ENCODE measurements at regions not wholly inside any gene's neighbourhood (a gene's known extent, or its start where the extent isn't known, plus 50 kb on each side); places are given as distances from the start of the nearest gene placed in this dataset.
"Not testable (repeated sequence)": the region's sequence is repeated elsewhere in the genome, so short reads cannot be mapped to it uniquely, and the experiment has no call there.

- CTCF ChIA-PET = interaction anchor here (1.2 kb wide), 1 partner anchor 27 kb away, joined by 3 read pairs; no protein-coding TSS in a partner anchor
- POLR2A ChIA-PET = no interaction called here
- TF ChIP-seq, protein P1, sequence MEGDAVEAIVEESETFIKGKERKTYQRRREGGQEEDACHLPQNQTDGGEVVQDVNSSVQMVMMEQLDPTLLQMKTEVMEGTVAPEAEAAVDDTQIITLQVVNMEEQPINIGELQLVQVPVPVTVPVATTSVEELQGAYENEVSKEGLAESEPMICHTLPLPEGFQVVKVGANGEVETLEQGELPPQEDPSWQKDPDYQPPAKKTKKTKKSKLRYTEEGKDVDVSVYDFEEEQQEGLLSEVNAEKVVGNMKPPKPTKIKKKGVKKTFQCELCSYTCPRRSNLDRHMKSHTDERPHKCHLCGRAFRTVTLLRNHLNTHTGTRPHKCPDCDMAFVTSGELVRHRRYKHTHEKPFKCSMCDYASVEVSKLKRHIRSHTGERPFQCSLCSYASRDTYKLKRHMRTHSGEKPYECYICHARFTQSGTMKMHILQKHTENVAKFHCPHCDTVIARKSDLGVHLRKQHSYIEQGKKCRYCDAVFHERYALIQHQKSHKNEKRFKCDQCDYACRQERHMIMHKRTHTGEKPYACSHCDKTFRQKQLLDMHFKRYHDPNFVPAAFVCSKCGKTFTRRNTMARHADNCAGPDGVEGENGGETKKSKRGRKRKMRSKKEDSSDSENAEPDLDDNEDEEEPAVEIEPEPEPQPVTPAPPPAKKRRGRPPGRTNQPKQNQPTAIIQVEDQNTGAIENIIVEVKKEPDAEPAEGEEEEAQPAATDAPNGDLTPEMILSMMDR (IDR thresholded peaks at IDR 0.05; ENCODE audit: control extremely low read depth, extremely low read depth, low read depth, missing control alignments) = no peak
- DNase-seq (ENCODE audit: extremely low spot score) = no peak
Observed at GRCh38 chr14:39673270-39673711, 241.1 kb upstream of the FBXO33 start.

DNA sequence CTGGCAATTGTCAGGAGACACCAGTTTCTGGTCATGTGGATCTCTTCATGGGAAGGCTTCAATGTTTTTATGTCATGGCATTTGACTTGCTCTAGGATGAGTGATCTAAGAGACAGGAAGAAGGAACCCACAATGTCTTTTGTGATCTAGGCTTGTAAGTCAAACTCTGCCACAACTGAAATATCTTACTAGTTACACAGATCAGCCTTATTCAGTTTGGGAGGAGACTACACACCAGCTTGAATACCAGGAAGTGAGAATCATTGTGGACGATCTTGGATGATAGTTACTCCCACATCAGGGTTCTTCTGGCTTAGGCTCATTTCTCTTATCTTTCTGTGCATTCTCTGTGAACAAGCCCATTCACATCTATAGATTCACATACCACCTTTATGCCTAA, 236.2 kb upstream of the FBXO33 start:
- POLR2A ChIA-PET = no interaction called here
- TF ChIP-seq, protein P1 (IDR thresholded peaks at IDR 0.05; ENCODE audit: control extremely low read depth, extremely low read depth, low read depth, missing control alignments) = no peak
- no peak for DNase-seq (ENCODE audit: extremely low spot score)
- CTCF ChIA-PET = no interaction called here

- CTCF ChIA-PET = interaction anchor here (1.4 to 2.4 kb wide), 2 partner anchors 16 to 52 kb away, joined by 3 to 12 read pairs; no protein-coding TSS in a partner anchor
- TF ChIP-seq, protein P1 (IDR thresholded peaks at IDR 0.05; ENCODE audit: control extremely low read depth, extremely low read depth, low read depth, missing control alignments) = no peak
- no peak for DNase-seq (ENCODE audit: extremely low spot score)
- POLR2A ChIA-PET = no interaction called here
Observed at GRCh38 chr14:39666386-39666785, 234.2 kb upstream of the FBXO33 start.

GRCh38 chr14:39665075-39665475, 232.8 kb upstream of the FBXO33 start:
- peak; percentile 7 for DNase-seq (ENCODE audit: extremely low spot score)
- POLR2A ChIA-PET = no interaction called here
- TF ChIP-seq, protein P1 (IDR thresholded peaks at IDR 0.05; ENCODE audit: control extremely low read depth, extremely low read depth, low read depth, missing control alignments) = no peak
- CTCF ChIA-PET = interaction anchor here (0.8 kb wide), 1 partner anchor 17 kb away, joined by 3 read pairs; no protein-coding TSS in a partner anchor

DNA sequence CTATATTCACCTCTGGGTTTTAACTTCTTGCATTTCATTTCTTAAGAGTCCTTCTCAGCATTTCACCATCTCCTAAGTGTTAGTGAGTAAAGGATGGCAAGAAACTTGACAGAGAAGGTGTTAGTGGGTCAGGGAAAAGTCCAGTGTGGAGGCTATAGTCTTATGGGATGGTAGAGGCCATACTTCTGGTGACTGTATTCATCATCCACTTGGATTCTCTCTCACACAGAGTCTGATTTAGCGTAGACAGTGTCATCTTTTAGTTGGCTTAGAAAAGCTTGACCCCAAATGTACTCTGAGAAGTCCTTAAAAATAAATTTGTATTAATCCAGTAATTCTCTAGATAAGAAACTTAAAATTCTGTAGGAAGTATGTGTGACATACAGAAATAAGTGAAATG, 232.4 kb upstream of the FBXO33 start:
- TF ChIP-seq, protein P1 (IDR thresholded peaks at IDR 0.05; ENCODE audit: control extremely low read depth, extremely low read depth, low read depth, missing control alignments) = no peak
- DNase-seq (ENCODE audit: extremely low spot score) = no peak
- CTCF ChIA-PET = interaction anchor here (0.8 kb wide), 1 partner anchor 18 kb away, joined by 3 read pairs; no protein-coding TSS in a partner anchor
- POLR2A ChIA-PET = no interaction called here

GRCh38 chr14:39641224-39641623, 209.0 kb upstream of the FBXO33 start:
- TF ChIP-seq, protein P1 (IDR thresholded peaks at IDR 0.05; ENCODE audit: control extremely low read depth, extremely low read depth, low read depth, missing control alignments) = no peak
- ChIA-PET POLR2A (no interaction called here), CTCF (no interaction called here)
- DNase-seq (ENCODE audit: extremely low spot score) = peak; percentile 16

DNA sequence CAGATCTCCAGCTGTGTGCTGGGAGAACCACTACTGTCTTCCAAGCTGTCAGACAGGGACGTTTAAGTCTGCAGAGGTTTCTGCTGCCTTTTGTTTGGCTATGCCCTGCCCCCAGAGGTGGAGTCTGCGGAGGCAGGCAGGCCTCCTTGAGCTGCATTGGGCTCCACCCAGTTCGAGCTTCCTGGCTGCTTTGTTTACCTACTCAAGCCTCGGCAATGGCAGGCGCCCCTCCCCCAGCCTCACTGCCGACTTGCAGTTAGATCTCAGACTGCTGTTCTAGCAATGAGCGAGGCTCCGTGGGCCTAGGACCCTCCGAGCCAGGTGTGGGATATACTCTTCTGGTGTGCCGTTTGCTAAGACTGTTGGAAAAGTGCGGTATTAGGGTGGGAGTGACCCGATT, 206.8 kb upstream of the FBXO33 start:
- POLR2A ChIA-PET; DNase-seq (ENCODE audit: extremely low spot score); CTCF ChIA-PET: not testable (repeated sequence)
